H1 (cell line): ENCODE measurements at regions not wholly inside any gene's neighbourhood (a gene's known extent, or its start where the extent isn't known, plus 50 kb on each side); places are given as distances from the start of the nearest gene placed in this dataset.

Source experiments
- CHD2 ChIP-seq: IDR thresholded peaks from 2 replicates; pipeline ENCODE4 v1.6.1; 2012; ENCODE audit warnings: low read length, improper control_type of control experiment
- JUN ChIP-seq: IDR thresholded peaks from 2 replicates; pipeline ENCODE4 v1.6.1; 2011; ENCODE audit warnings: low read depth, mild to moderate bottlenecking, improper control_type of control experiment, low read length
- POU5F1 ChIP-seq: IDR thresholded peaks from 2 replicates; pipeline ENCODE4 v1.6.1; 2011; ENCODE audit warnings: low read depth, mild to moderate bottlenecking, low read length, moderate library complexity
- SRF ChIP-seq: IDR thresholded peaks from 2 replicates; pipeline ENCODE4 v1.6.1; 2011; ENCODE audit warnings: mild to moderate bottlenecking, low read depth, low read length, moderate library complexity

GRCh38 chr1:192901500-192901899, 92.7 kb downstream of the RGS2 start (continued):
- no peak for TF ChIP-seq SRF
- TF ChIP-seq POU5F1 = no peak
- TF ChIP-seq CHD2 = no peak
- no peak for TF ChIP-seq JUN
